ENCODE measurements at regions not wholly inside any gene's neighbourhood (a gene's known extent, or its start where the extent isn't known, plus 50 kb on each side); places are given as distances from the start of the nearest gene placed in this dataset.

- Histone ChIP-seq H3K4me1 (ENCODE audit: low read depth) (no peaks in the 10 kb centered on the region), H3K4me3 (no peak overlapping the region), H3K36me3 (ENCODE audit: low read depth) (no peaks in the 10 kb centered on the region), H3K9me3 (no peaks in the 10 kb centered on the region)
- intact Hi-C loops (cut with DNase I, micrococcal nuclease): no loop called here
- no peak for DNase-seq
- TF ChIP-seq, protein P1, sequence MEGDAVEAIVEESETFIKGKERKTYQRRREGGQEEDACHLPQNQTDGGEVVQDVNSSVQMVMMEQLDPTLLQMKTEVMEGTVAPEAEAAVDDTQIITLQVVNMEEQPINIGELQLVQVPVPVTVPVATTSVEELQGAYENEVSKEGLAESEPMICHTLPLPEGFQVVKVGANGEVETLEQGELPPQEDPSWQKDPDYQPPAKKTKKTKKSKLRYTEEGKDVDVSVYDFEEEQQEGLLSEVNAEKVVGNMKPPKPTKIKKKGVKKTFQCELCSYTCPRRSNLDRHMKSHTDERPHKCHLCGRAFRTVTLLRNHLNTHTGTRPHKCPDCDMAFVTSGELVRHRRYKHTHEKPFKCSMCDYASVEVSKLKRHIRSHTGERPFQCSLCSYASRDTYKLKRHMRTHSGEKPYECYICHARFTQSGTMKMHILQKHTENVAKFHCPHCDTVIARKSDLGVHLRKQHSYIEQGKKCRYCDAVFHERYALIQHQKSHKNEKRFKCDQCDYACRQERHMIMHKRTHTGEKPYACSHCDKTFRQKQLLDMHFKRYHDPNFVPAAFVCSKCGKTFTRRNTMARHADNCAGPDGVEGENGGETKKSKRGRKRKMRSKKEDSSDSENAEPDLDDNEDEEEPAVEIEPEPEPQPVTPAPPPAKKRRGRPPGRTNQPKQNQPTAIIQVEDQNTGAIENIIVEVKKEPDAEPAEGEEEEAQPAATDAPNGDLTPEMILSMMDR (IDR thresholded peaks at IDR 0.05): no peak
- ATAC-seq: no peak
Measured at GRCh38 chr1:72917920-72918319, 635.6 kb upstream of the NEGR1 start.

DNA sequence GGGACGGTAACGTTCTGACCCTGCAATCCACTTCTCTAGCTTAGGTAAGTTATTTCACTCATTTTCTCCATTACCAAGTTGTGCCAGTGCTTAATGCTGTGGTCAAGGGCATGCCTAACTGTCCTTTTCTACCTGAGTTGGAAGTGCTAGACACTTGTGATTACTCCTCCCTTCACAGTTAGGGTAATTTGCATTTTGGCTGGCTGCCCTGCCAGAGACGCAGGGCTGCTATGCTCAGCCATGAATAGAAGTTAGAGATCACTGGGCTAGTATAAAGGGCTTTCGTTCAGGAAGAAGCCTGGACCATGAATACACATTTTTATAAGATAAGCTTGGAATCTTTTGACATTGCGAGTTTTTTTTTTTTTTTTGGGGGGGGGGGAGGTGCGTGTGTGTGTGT lies 633.2 kb upstream of the NEGR1 start:
- H3K9me3 ChIP-seq: no peaks in the 10 kb centered on the region
- intact Hi-C loops (cut with DNase I, micrococcal nuclease): no loop called here
- no peak for DNase-seq
- no peak overlapping the region for H3K4me3 ChIP-seq
- no peaks in the 10 kb centered on the region for H3K4me1 ChIP-seq (ENCODE audit: low read depth)
- no peak for ATAC-seq
- no peaks in the 10 kb centered on the region for H3K36me3 ChIP-seq (ENCODE audit: low read depth)
- TF ChIP-seq, protein P1 (IDR thresholded peaks at IDR 0.05): no peak

- no peak for ATAC-seq
- no peak for DNase-seq
- H3K4me3 ChIP-seq: no peak overlapping the region
- TF ChIP-seq, protein P1 (IDR thresholded peaks at IDR 0.05): no peak
- H3K36me3 ChIP-seq (ENCODE audit: low read depth): no peaks in the 10 kb centered on the region
- no peaks in the 10 kb centered on the region for H3K4me1 ChIP-seq (ENCODE audit: low read depth)
- H3K9me3 ChIP-seq: no peaks in the 10 kb centered on the region
- intact Hi-C loops (cut with DNase I, micrococcal nuclease): no loop called here
Measured at GRCh38 chr1:72911656-72912055, 629.3 kb upstream of the NEGR1 start.

- no peak overlapping the region for H3K4me3 ChIP-seq
- no peaks in the 10 kb centered on the region for H3K4me1 ChIP-seq (ENCODE audit: low read depth)
- TF ChIP-seq, protein P1 (IDR thresholded peaks at IDR 0.05): no peak
- H3K36me3 ChIP-seq (ENCODE audit: low read depth): no peaks in the 10 kb centered on the region
- intact Hi-C loops (cut with DNase I, micrococcal nuclease): no loop called here
- no peaks in the 10 kb centered on the region for H3K9me3 ChIP-seq
- no peak for ATAC-seq
- DNase-seq: no peak
Measured at GRCh38 chr1:72896256-72896655, 613.9 kb upstream of the NEGR1 start.

GRCh38 chr1:72892461-72892860 lies 610.1 kb upstream of the NEGR1 start:
- ATAC-seq: no peak
- no peak for DNase-seq
- TF ChIP-seq, protein P1 (IDR thresholded peaks at IDR 0.05): no peak
- intact Hi-C loops (cut with DNase I, micrococcal nuclease): no loop called here
- Histone ChIP-seq H3K36me3 (ENCODE audit: low read depth) (no peaks in the 10 kb centered on the region), H3K4me3 (no peak overlapping the region), H3K4me1 (ENCODE audit: low read depth) (no peaks in the 10 kb centered on the region), H3K9me3 (no peaks in the 10 kb centered on the region)

DNA sequence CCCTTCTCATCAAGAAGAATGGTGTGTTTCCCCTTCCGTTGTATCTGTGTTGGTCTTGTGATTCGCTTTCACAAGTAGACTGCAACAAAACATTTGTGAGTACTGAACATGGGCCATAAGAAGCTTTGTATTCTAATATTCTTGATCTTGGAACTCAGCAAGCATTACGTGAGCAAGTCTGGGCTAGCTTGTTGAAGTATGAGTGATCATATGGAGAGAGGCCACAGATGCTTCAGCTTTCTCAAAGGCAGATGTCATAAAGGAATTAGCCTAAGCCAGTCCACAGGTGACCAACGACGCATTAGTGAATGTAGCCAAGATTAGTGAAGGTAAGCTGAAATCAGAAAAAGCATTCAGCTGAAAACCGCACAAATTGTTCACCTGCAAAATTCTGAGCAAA lies 609.6 kb upstream of the NEGR1 start:
- H3K36me3 ChIP-seq (ENCODE audit: low read depth): no peaks in the 10 kb centered on the region
- DNase-seq: no peak
- no peak overlapping the region for H3K4me3 ChIP-seq
- no peak for ATAC-seq
- TF ChIP-seq, protein P1 (IDR thresholded peaks at IDR 0.05): no peak
- no peaks in the 10 kb centered on the region for H3K4me1 ChIP-seq (ENCODE audit: low read depth)
- no peaks in the 10 kb centered on the region for H3K9me3 ChIP-seq
- intact Hi-C loops (cut with DNase I, micrococcal nuclease): no loop called here
